ENCODE measurements at regions not wholly inside any gene's neighbourhood (a gene's known extent, or its start where the extent isn't known, plus 50 kb on each side); places are given as distances from the start of the nearest gene placed in this dataset.

GRCh38 chr18:47545613-47546012 is 294.2 kb upstream of the SKOR2 start:
- TF ChIP-seq EZH2 (IDR thresholded peaks at IDR 0.05; ENCODE audit: borderline replicate concordance, low read depth, low read length, severe bottlenecking) (no peak), CTCF (IDR thresholded peaks at IDR 0.05; ENCODE audit: borderline replicate concordance, extremely low read depth, low read length, poor library complexity, severe bottlenecking) (no peak)

Measured in DND-41 (cell line).